SK-N-DZ (cell line): ENCODE measurements at regions not wholly inside any gene's neighbourhood (a gene's known extent, or its start where the extent isn't known, plus 50 kb on each side); places are given as distances from the start of the nearest gene placed in this dataset.
"Not testable (repeated sequence)": the region's sequence is repeated elsewhere in the genome, so short reads cannot be mapped to it uniquely, and the experiment has no call there.

Experiments used
- DNase-seq: peaks from one replicate; pipeline ENCODE4 v3.0.0-alpha.2; 2015; ENCODE audit warnings: low spot score

DNA sequence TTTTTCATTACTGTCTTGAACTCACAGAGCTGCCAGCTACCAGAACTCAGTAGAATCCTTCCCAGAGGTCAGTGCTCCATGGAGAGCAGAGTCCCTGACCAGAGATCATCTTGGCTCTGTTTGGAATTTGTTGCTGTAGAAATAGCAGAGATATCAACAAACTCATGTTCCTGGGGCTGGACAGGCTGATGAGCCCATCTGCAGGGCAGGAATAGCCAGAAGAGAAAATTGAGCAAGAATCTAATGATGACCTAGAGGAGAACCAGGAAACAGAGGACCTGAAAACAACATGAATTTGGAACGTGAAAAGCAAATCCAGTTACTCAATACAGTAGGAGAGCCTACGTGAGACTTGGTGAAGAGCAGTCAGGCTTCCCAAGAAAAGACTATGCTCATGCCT, 437.8 kb downstream of the PLK2 start:
- no peak for DNase-seq

- no peak for DNase-seq
These were observed 438.4 kb downstream of the PLK2 start for GRCh38 chr5:58021466-58021865.

DNA sequence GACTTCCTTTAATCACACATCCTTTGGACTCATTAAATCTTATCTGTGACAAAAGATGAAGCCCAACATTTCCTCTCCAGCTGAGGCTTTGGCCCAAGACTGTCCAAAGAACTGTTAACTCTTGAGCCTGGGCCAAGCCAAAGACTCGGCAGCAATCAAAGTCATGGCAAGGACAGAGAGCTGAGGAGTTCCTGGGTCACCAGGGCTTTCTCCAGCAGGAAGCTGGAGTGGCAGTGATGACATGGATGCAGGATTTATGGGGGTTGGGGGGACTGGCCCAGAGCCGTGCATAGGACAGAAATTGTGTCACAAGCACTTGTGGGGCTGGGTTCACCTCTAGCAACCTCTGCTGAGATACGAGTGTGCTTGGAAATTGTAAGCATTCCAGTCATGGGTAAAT, 440.3 kb downstream of the PLK2 start:
- no peak for DNase-seq

DNA sequence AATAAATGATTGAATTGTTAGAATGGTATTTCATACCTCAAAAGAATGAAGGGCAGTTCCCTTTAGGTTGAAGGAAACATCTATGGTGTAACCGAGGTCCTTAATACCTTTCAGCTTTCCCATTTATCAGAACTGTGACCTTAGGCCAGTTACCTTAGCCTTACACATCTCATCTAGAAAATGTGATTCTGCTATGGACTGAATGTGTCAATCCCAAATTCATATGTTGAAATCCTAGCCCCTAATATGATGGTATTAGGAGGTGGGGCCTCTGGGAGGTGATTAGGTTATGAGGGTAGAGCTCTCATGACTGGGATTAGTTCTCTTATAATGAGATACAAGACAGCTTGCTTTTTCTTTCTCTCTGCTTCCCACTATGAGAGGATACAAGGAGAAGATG, 441.9 kb downstream of the PLK2 start:
- DNase-seq, result no peak

DNA sequence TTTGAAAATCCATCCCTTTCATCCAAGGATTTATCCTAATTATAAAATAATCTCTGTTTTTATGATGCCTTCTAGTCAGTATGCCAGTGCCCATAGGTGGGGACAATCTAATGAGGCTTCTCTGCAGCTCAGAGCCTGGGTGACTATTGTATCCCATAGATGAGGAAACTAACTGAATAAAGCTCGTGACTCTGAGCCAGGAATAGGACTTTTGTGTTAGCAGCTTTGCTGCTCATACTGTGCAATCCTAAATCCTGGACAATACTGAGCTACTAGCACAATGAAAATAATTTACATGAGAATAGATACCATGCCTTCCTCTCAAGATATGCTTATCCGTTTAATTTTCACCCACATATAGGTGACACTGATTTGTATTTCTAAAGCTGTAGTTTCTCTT, 443.0 kb downstream of the PLK2 start:
- no peak for DNase-seq

GRCh38 chr5:58016358-58016757, 443.5 kb downstream of the PLK2 start:
- no peak for DNase-seq

DNA sequence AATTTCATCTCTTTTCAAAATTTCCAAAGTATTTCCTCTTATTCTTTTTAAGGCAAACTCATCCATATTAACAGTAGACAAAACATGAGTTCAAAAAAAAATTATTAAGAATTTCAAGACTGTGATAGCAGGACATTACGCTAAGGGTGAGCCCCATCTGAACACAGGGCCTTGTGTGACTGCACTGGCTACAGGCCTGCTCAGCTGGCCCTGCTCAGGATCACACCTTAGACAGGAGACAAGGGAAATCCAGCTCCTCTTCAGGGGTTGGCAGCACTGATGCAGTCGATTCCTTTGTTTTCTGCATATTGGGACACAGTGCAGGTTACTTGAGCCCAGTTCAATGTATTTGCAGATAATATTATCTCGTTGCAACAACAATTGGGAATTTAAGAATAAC, 444.7 kb downstream of the PLK2 start:
- DNase-seq, result no peak

DNA sequence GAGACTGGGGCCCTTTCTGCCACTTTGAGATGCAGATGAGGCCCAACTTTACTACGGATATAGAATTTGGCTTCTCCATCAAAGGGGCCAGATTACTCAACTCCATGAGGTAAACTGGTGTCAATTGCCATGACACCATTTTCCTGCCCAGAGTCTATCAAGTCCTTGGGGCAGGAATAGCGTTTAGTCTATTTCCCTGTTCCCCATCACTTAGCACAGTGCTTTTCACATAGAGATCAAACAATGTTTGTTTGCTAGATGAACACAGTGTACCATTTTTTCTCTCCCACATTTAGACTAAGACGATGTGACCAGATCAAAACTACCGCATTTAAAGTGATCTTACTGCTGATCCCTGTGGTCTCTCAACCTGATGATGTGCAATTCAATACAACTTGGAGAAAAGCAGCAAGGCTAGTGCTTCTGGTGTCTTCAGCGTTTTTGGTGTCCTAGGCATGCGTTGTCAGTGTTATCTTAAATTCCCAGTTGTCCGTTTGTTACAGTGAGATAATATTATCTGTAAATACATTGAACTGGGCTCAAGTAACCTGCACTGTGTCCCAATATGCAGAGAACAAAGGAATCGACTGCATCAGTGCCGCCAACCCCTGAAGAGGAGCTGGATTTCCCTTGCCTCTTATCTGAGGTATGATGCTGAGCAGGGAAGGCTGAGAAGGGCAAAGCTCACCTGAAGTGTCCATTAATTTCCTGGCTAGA, 446.2 kb downstream of the PLK2 start:
- DNase-seq, result no peak

- DNase-seq, result no peak
These were observed 447.0 kb downstream of the PLK2 start for GRCh38 chr5:58012801-58013315.

DNA sequence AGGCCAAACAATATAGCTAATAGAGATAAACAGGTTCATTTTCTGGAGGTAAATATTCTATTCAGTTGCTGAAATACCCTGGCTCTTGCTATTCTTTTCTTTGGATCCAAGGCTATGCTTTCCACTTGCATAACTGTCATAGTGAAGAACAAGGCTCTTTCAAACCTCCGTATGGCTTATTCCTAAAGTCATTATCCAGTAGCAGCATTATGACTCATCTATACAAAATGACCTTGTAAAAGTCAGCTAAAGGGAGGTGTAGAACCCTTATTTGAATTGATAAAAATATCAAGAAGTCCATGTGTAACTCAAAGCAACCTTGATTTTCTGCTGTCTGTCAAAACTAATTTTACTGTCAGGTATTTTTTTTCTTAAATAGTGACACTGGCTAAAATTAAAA, 447.8 kb downstream of the PLK2 start:
- DNase-seq, result no peak

- DNase-seq, result no peak
These were observed 448.6 kb downstream of the PLK2 start for GRCh38 chr5:58011301-58011700.

- no peak for DNase-seq
These were observed 450.1 kb downstream of the PLK2 start for GRCh38 chr5:58009754-58010153.

GRCh38 chr5:58002323-58002722, 457.6 kb downstream of the PLK2 start:
- DNase-seq, result no peak

DNA sequence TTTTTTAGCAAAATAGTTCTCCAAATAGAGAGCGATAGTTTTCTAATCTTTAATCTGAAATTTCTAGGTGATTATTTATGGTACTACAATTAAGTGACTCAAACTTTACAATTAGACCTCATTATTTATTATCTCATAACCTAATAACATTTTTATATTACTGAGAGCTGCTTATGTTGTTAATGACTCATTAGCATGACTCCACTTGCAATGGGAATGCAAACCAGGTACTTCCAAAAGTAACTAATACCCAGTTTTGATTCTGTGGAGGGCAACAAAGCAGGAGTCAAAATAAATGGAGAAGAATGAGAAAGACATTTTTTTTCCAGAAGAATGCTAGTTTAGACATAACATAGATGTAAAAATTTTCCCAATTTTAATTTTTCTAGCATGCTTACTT, 466.0 kb downstream of the PLK2 start:
- DNase-seq, result no peak

- DNase-seq, result no peak
These were observed 470.5 kb downstream of the PLK2 start for GRCh38 chr5:57989378-57989777.

DNA sequence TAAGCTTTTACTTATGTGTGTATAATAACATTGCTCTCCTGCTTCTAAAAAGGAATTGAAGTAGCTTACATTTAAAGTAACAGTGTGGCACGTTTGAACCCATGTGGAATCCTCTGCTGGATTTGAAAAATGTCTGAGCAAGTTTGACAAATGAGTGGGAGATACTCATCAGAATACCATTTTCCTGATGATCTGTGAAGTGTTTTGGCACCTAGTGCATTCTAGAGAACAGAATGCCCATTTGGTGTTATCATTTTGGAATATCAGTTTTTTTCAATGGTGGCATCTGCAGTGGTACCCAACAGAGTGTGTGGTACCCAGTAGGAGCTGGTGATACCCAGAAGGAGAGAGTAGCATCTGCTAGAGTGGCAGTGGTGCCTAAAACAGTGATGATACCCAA, 471.1 kb downstream of the PLK2 start:
- DNase-seq, result no peak

GRCh38 chr5:57987552-57987951, 472.3 kb downstream of the PLK2 start:
- DNase-seq, result no peak

GRCh38 chr5:57986761-57987341, 473.0 kb downstream of the PLK2 start:
- no peak for DNase-seq

GRCh38 chr5:57983426-57983825, 476.5 kb downstream of the PLK2 start:
- DNase-seq, result no peak

DNA sequence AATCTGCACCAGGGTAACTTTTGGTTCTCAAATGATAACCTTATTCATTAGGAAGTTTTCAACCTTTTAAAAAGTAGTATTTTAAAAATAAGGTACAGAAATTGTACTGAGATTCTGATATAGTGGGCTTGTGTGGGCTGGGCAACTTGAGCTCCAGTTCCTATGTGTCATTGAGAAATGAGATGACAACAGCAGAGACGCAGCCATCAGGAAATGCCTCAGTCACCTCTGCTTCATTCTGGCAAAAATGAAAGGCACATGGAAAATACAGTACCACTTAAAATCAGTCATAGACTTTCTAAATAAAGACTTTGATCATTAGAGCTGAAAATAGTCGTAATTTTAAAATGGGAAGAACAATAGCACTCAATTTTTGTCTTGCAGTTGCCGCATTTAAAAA, 480.2 kb downstream of the PLK2 start:
- no peak for DNase-seq

- DNase-seq, result no peak
These were observed 483.4 kb downstream of the PLK2 start for GRCh38 chr5:57976506-57976905.

- DNase-seq, result not testable (repeated sequence)
These were observed 487.8 kb downstream of the PLK2 start for GRCh38 chr5:57972099-57972498.

DNA sequence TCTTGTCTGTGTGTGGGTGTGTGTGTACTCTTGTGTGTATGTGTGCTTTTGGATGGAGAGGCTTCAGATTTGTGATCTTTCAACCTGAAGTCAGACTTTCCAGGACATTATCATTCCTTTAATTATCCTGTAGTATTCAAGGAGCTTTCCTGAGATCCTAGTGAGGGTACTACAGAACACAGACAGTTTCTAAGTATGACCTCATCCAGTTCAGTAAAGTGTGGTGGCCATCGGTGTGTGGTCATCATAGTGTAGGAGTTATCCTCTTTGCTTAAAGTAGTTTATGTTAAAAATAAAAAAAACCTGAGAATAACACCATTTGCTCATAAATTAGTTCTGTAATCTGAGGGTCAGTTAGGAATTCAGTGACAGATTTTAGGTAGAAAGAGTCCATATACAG, 478.0 kb upstream of the ACTBL2 start:
- no peak for DNase-seq

DNA sequence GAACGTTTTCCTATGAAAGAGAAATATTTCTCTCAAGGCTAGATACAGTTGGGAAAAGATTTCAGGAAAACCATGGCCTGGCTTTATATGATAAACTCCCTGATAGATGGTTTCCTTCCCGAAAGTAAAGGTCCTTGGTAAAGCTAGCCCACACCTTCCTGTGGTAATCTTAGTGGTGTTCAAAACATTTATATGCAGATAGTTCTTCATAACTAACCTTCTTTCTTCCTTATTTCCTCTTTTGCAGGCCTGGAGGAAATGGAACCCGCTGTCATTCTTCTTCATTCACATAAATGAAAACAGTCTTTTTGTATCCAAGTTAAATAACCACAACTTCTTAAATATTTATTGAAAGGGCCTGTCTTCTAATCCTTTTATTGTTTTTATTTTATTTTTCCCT, 474.0 kb upstream of the ACTBL2 start:
- DNase-seq, result no peak
